CD4-positive, alpha-beta T cell (primary cell): ENCODE measurements at regions not wholly inside any gene's neighbourhood (a gene's known extent, or its start where the extent isn't known, plus 50 kb on each side); places are given as distances from the start of the nearest gene placed in this dataset.

ENCODE experiments used
- ATAC-seq: fragments of 200-7000 bp; cut with Tn5 transposase; one replicate; pipeline ENCODE4 v1.10.0; 2022; ENCODE audit warnings: mild to moderate bottlenecking; ENCODE audit not compliant: poor library complexity
- CTCF ChIA-PET: fragments of 350-600 bp; sonication (Branson Sonifier 250); formaldehyde crosslinking; loops from one replicate; lab custom pipeline; 2021; ENCODE audit warnings: antibody characterized with exemption, inconsistent platforms; lab: Charles Lee
- POLR2A ChIA-PET: fragments of 350-600 bp; sonication (Branson Sonifier 250); formaldehyde crosslinking; loops from one replicate; lab custom pipeline; 2021; ENCODE audit warnings: antibody characterized with exemption, inconsistent platforms; lab: Charles Lee
- DNase-seq, 14 experiments: peaks; one replicate each; pipeline ENCODE4 v3.0.0-alpha.2; 2013 to 2020; ENCODE audit warnings: mixed read lengths in 2 of 14
- H3K27ac ChIP-seq, 2 donors: one replicate each; pipeline versions ENCODE4 v1.5.1 to v1.7.0; 2013; ENCODE audit warnings: low read length in 2 of 2, low read depth in 1 of 2, mild to moderate bottlenecking in 1 of 2
- H3K27me3 ChIP-seq, 2 experiments: 1 replicate in 1 of 2; 2 replicates in 1 of 2; pipeline versions ENCODE4 v1.6.1 to v1.7.0; 2013; ENCODE audit warnings: low read length in 2 of 2, control low read depth in 1 of 2, mild to moderate bottlenecking in 1 of 2, moderate library complexity in 1 of 2; ENCODE audit not compliant: insufficient read depth in 2 of 2, control insufficient read depth in 1 of 2
- H3K36me3 ChIP-seq: one replicate; pipeline ENCODE4 v1.6.1; 2013; ENCODE audit warnings: low read length, control low read depth; ENCODE audit not compliant: insufficient read depth
- H3K4me1 ChIP-seq: one replicate; pipeline ENCODE4 v1.6.1; 2013; ENCODE audit warnings: low read length, control low read depth; ENCODE audit not compliant: insufficient read depth
- H3K4me3 ChIP-seq: one replicate; pipeline ENCODE4 v1.5.1; 2013; ENCODE audit warnings: mild to moderate bottlenecking, low read length, moderate library complexity
- H3K9me3 ChIP-seq, 2 experiments: 1 replicate in 1 of 2; 2 replicates in 1 of 2; pipeline versions ENCODE4 v1.6.1 to v1.7.0; 2013; ENCODE audit warnings: low read length in 2 of 2, mild to moderate bottlenecking in 2 of 2, control low read depth in 1 of 2, moderate library complexity in 1 of 2; ENCODE audit not compliant: control insufficient read depth in 1 of 2, insufficient read depth in 1 of 2
- H3K27ac Mint-ChIP-seq: one replicate; pipeline ENCODE4 v1.8.0; 2020; ENCODE audit warnings: mixed read lengths
- H3K27me3 Mint-ChIP-seq: one replicate; pipeline ENCODE4 v1.8.0; 2021; ENCODE audit warnings: mixed read lengths
- H3K36me3 Mint-ChIP-seq: one replicate; pipeline ENCODE4 v1.8.0; 2021; ENCODE audit warnings: low read depth, mixed read lengths
- H3K4me1 Mint-ChIP-seq: one replicate; pipeline ENCODE4 v1.8.0; 2021; ENCODE audit warnings: low read depth, mixed read lengths
- H3K4me3 Mint-ChIP-seq: one replicate; pipeline ENCODE4 v1.8.0; 2020; ENCODE audit warnings: mild to moderate bottlenecking, mixed read lengths
- H3K9me3 Mint-ChIP-seq: one replicate; pipeline ENCODE4 v1.8.0; 2020; ENCODE audit warnings: mixed read lengths
- intact Hi-C, 2 experiments: fragments of 100-400 bp; cut with DNase I in 1 of 2; cut with micrococcal nuclease in 1 of 2; formaldehyde crosslinking; loops; one replicate each; pipeline versions ENCODE4 v1.15.1 to v1.9.0; 2023 to 2025; cut with DNase I, micrococcal nuclease
- TF ChIP-seq, protein P1 (sequence below): fragments of 200-600 bp; IDR thresholded peaks from one replicate; pipeline ENCODE4 v1.8.0; 2022; ENCODE audit warnings: antibody characterized with exemption, mild to moderate bottlenecking

DNA sequence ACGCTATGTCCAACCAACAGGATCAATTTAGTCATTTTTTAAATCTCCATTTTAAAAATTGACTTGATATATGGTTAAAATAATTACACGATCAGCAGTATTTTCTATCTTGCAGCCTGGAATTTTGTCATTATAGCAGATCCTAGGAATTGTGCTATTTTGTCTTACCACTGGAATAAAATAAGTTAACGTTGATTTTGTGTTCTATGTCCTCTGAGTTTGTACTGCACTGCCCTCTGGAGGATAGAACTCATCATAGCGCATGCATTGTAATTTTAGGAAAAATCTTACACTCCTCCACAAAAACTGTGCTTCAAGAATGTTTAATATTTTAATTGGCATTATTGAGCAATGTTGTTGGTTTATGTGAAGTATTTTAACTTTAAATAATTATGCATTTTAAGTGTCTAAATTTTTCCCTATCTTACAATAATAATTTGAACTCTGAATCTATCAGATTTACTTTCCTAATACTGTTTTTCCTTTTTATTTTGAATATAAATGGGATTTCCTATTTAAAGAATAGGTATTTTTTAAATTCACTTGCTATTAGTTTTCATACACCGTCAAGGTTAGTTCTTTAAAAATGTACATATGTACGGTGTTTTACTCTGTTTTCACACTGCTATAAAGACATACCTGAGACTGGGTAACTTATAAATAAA, 220.1 kb downstream of the PPP1R3A start:
- DNase-seq = no peak
- Histone ChIP-seq H3K36me3 (no peaks in the 10 kb centered on the region), H3K4me1 (no peaks in the 10 kb centered on the region), H3K27ac (no peak overlapping the region), H3K27me3 (no peaks in the 10 kb centered on the region), H3K9me3 (no peaks in the 10 kb centered on the region), H3K4me3 (no peak overlapping the region)
- H3K36me3 Mint-ChIP-seq = no peaks in the 10 kb centered on the region
- H3K4me3 Mint-ChIP-seq = no peak overlapping the region
- POLR2A ChIA-PET = no interaction called here
- TF ChIP-seq, protein P1, sequence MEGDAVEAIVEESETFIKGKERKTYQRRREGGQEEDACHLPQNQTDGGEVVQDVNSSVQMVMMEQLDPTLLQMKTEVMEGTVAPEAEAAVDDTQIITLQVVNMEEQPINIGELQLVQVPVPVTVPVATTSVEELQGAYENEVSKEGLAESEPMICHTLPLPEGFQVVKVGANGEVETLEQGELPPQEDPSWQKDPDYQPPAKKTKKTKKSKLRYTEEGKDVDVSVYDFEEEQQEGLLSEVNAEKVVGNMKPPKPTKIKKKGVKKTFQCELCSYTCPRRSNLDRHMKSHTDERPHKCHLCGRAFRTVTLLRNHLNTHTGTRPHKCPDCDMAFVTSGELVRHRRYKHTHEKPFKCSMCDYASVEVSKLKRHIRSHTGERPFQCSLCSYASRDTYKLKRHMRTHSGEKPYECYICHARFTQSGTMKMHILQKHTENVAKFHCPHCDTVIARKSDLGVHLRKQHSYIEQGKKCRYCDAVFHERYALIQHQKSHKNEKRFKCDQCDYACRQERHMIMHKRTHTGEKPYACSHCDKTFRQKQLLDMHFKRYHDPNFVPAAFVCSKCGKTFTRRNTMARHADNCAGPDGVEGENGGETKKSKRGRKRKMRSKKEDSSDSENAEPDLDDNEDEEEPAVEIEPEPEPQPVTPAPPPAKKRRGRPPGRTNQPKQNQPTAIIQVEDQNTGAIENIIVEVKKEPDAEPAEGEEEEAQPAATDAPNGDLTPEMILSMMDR = no peak
- H3K27ac Mint-ChIP-seq = no peak overlapping the region
- CTCF ChIA-PET = no interaction called here
- no peaks in the 10 kb centered on the region for H3K9me3 Mint-ChIP-seq
- H3K27me3 Mint-ChIP-seq = no peaks in the 10 kb centered on the region
- H3K4me1 Mint-ChIP-seq = no peaks in the 10 kb centered on the region
- intact Hi-C loops = loop anchor here in 1 of 2 experiments (5.0 kb wide), 1 partner anchor 1956 kb away; no protein-coding TSS in a partner anchor
- no peak for ATAC-seq

DNA sequence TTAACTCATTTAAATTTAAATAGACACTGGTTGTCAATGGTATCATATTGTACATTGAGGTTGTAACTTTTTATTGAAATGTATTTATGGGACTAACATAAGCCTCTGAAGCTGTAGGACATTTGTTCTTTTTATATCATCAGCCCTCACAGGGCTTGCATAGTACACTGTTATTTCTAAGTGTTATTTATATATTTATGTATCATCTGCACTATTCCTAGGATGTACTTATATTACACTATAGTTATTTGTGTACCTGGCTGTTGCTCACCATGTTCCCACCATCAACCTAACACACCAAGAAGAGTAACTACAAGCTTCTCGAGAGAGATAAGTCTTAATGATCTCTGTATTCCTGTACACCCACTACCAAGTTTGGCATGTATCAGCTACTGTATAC, 224.7 kb downstream of the PPP1R3A start:
- H3K4me3 ChIP-seq = no peak overlapping the region
- H3K4me1 Mint-ChIP-seq = no peaks in the 10 kb centered on the region
- no peak overlapping the region for H3K27ac ChIP-seq
- no peaks in the 10 kb centered on the region for H3K36me3 ChIP-seq
- no peaks in the 10 kb centered on the region for H3K27me3 Mint-ChIP-seq
- CTCF ChIA-PET = no interaction called here
- TF ChIP-seq, protein P1 = no peak
- H3K27ac Mint-ChIP-seq = no peak overlapping the region
- intact Hi-C loops = no loop called here
- no peaks in the 10 kb centered on the region for H3K4me1 ChIP-seq
- no peaks in the 10 kb centered on the region for H3K36me3 Mint-ChIP-seq
- H3K9me3 Mint-ChIP-seq = no peaks in the 10 kb centered on the region
- no peak for ATAC-seq
- H3K27me3 ChIP-seq = no peaks in the 10 kb centered on the region
- H3K4me3 Mint-ChIP-seq = no peak overlapping the region
- no peak for DNase-seq
- POLR2A ChIA-PET = no interaction called here
- no peaks in the 10 kb centered on the region for H3K9me3 ChIP-seq

DNA sequence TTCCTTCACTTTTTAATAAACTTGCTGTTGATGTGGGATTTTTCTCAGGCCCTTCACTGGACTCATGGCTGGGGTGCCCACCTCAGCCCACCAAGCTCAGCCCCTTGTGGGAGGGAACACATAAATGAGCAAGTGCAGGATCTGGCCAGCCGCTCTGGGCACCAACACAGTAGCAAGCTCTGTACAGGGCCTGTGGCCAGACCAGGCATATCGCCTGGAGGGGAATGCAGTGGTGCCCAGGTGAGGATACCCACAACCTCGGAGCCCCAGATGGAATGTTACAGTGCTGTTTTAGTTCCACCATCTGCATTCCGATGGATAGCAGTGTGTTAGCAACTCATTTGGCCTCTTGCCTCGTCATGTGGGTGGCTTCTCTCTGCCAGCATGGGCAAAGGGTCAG, 234.6 kb downstream of the PPP1R3A start:
- no peaks in the 10 kb centered on the region for H3K27me3 ChIP-seq
- ChIA-PET POLR2A (no interaction called here), CTCF (no interaction called here)
- no peaks in the 10 kb centered on the region for H3K27me3 Mint-ChIP-seq
- no peak overlapping the region for H3K27ac Mint-ChIP-seq
- TF ChIP-seq, protein P1 = no peak
- peaks cover 0 to 4% of the 10 kb centered on the region in 2 experiments for H3K9me3 ChIP-seq
- H3K36me3 Mint-ChIP-seq = no peaks in the 10 kb centered on the region
- H3K27ac ChIP-seq = no peak overlapping the region
- DNase-seq (no peak), ATAC-seq (no peak)
- H3K36me3 ChIP-seq = no peaks in the 10 kb centered on the region
- peaks cover 7% of the 10 kb centered on the region for H3K9me3 Mint-ChIP-seq
- no peak overlapping the region for H3K4me3 ChIP-seq
- intact Hi-C loops = no loop called here
- H3K4me1 ChIP-seq = no peaks in the 10 kb centered on the region
- no peak overlapping the region for H3K4me3 Mint-ChIP-seq
- no peaks in the 10 kb centered on the region for H3K4me1 Mint-ChIP-seq
